ENCODE measurements at regions not wholly inside any gene's neighbourhood (a gene's known extent, or its start where the extent isn't known, plus 50 kb on each side); places are given as distances from the start of the nearest gene placed in this dataset.
A peak's percentile ranks its signal among the peaks of the same experiment; 100 is the strongest.
"Not testable (repeated sequence)": the region's sequence is repeated elsewhere in the genome, so short reads cannot be mapped to it uniquely, and the experiment has no call there.

DNA sequence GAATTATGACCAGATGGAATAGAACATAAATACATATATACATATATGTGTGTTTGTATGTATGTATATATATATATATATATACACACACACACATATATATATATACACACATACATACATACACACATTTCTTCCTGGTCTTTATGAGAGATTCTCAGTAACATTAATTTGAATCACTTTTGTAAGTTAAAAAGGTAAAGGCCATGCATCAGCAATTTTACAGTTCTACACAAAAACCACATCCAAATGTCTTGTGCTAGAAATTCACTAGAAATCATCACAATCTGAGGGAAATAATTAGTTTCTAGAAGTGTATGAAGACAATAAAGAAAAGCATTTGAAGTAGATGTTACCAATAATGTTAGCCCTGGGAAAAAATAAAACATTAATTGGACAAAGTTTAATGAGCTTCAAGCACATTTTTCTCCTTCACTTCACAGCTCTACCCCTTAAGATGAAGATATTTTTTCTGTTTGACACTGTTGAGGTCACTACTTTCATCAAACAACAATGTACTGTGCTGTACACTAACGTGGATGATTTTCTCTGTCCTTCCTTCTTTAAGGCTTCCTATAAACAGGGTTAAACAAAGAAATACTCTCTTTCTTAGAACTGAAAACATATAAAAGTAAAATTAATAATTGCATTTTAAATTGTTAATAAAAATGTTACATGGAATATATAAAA is 189.2 kb upstream of the NR4A3 start:
- no peak for DNase-seq (ENCODE audit: low read depth)

DNA sequence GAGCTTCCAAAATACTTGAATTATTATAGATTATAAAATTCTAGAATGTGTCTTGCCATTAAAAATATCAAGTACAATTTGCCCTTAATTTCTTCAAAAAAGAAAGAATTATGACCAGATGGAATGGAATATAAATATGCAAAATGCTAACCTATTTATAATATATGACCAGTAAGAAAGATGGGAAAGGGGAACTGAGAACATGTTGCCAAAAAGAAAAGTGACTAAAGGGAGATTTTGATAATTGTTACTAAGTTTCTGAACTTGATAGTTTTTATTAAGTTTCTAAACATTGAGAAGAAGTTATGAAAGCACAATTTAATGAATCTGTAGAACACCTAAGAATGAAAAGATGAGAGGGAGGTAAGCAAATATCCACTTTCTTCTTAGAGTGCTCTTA is 188.4 kb upstream of the NR4A3 start:
- DNase-seq (ENCODE audit: low read depth) = no peak

DNA sequence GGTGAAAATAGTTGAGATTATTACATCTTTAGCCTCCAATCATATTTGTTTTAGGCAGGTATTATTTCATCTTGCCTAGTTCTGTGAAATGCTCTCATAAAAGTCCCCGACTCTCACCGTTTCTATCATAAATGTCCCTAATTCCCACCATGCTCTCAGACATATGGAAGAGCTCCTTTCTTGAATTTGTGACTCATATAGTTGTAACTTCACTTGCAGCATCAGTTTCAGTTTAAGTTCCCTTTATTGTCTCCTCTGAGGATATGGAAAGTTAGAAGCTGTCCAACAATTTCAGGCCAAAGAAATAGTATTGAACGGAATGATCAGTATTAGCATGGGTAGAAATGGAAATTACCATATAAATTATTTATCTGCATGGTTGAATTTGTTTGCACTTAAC is 187.5 kb upstream of the NR4A3 start:
- DNase-seq (ENCODE audit: low read depth) = no peak

DNA sequence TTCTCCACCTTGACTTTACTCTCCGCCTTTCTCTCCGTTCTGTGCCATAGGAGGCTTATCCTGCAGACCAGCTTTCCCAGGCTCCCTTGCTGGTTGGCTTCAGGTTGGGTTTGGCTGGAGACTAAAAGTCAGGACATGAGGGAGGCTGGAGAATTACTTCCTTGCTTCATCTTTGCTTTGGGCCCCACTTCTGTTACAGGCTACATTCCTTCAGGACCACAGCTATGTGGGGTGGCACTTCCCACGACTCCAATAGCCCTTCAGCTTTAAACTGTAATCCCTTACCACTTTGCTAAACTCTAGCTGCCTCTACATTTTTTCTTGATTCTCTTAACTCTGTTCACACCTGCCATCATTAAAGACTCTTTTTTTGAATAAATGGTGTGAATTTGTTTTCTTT is 186.7 kb upstream of the NR4A3 start:
- DNase-seq (ENCODE audit: low read depth) = peak; percentile 2

DNA sequence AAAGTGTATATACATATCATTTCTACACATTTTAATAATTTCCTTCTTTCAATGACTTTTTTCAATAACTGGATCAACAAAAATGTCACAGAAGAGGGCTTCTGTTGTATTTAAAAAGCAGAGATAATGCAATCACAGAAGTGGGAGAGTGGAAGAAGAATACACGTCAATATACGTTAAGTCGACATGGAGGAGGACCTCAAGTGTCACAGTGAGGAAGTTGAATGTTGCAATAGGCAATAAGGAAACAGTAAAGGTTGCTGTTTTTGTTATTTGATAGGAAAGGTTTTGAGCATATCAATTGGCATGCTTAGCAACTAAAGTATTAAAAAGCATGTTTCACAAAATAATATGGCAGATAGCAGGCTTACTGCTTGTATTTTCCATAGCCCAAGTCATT is 184.0 kb upstream of the NR4A3 start:
- no peak for DNase-seq (ENCODE audit: low read depth)

DNA sequence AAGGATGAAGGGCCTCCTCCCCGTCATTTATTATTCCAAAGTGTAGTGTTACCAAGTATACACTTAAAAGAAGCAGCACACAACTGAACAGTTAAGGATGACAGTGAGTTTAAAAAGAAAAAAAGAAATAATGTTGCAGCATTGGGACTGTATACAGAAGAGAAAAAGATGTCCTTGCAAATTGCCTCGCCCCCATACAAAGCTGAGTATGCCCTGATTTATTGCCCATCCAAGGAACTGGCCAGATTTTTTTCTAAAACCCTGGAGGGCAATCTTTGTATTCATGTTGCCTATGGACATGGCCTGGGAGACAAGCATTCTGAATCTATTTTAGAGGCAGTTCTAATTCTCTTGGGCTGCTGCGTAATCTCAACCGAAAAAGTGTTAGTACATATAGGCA is 182.7 kb upstream of the NR4A3 start:
- DNase-seq (ENCODE audit: low read depth) = no peak

DNA sequence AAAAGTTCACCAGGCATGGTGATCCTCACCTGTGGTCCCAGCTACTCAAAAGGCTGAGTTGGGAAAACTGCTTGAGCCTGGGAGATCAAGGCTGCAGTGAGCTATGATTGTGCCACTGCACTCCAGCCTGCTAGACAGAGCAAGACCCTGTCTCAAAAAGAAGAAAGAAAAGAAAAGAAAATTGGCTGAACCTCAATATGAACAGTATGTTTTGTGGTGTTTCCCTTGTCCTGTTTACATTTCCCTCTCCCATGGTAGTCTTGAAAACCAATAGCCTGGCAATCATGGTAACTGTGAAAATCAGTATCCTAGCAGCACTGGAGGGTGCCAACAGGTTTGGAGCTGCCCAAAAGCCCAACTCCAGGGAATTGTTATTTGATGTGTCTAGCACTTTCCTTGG is 174.1 kb upstream of the NR4A3 start:
- no peak for DNase-seq (ENCODE audit: low read depth)

DNA sequence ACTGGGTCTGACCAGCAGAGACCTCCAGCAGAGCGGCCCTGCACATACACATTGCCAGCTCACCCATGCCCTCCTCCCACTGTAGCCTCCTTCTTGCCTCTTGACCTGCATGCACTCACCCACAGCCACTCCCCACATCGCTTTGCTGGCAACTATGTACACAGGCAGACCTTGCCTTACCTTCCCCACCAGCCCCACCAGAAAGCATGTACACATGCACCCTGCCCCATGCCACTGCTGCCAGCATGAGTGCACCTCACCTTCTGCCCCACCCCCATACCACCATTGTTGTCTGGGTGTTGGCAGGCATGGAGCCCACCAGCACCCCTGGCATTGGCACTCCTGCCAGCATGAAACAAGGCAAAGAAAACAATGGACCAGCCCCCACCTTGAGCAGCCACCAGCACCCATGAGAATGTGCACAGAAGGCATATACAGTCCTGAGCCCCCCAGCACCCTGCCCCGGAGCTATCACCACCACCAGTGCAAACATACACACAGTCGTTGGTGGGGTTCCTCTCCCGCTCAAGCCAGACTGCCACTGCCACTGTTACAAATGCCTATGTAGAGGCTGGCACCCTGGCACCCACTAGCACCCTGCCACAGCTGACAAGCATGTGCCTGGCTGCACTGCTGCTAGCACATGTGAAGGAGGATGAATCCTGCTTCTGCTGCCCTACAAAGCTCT is 171.4 kb upstream of the NR4A3 start:
- no peak for DNase-seq (ENCODE audit: low read depth)

DNA sequence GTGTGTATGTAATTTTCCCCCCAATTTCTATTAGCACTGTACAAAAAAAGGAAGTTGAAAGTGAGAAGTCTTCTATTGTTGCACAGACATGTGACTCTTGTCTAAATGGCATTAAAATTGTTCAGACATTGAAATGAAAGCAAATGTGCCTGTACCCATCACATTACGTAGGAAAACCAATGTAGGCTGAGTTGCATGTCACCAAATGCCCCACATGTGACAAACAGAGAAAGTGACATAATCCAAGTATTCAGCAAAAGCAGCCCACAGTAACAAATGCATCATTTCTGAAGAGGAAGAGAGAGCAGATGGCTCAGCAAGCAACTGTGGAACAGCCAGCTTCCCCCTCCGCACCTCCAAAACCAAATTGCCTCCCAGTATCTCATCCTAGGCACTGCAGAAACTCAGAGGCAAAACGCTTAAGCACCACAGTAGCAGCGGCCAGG is 161.5 kb upstream of the NR4A3 start:
- no peak for DNase-seq (ENCODE audit: low read depth)

DNA sequence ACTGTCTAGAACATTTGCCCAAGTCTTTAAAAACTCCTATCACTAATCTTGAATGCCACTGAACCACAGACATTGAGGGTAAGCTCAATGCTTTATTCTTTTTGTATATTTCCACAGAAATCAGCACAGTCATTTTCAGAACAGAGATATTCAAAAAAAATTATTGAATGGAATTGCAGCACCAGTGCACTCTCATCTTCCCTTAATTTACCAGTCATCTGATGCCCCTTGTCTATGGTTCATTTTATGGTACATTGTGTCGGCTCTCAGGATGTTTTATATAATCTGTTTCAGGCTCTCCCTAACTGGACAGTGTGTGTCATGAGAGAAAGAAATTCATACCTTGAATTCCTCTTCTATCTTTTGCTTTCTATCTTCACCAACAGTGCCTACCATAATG is 158.4 kb upstream of the NR4A3 start:
- no peak for DNase-seq (ENCODE audit: low read depth)

DNA sequence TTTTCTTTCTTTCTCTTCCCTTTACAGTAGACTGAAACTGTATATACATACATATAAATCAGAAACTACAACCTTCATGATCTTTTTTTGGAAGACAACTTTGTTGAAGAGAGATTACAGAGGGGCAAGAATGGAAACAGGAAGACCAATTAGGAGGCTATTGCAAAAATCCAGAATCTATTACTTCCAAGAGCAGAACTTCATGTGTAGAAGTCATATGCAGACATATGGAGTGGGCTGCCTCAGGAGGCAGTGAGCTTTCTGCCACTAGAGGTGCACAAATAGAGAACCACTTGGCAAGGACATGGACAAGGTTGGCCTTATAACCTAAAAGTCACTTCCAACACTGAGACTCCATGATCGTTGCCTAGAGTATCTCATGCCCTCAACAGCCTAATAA is 157.8 kb upstream of the NR4A3 start:
- no peak for DNase-seq (ENCODE audit: low read depth)

DNA sequence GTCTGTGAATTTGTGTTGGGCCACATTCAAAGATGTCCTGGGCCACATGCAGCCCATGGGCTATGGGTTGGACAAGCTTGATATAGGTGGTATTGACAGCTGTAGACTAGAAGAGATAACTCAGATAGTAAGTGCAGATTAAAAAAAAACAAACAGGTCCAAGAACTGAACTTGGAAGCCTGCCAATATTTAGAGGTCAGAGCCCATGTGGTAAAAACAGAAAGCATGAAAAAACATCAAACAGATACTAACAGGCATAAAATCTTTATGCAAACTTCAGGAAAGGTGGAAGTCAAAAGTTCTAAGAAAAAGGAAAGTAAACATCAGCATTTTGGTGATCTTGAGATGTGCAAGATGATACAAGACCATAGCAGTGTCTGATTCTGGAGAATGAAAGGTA is 155.1 kb upstream of the NR4A3 start:
- DNase-seq (ENCODE audit: low read depth) = no peak

DNA sequence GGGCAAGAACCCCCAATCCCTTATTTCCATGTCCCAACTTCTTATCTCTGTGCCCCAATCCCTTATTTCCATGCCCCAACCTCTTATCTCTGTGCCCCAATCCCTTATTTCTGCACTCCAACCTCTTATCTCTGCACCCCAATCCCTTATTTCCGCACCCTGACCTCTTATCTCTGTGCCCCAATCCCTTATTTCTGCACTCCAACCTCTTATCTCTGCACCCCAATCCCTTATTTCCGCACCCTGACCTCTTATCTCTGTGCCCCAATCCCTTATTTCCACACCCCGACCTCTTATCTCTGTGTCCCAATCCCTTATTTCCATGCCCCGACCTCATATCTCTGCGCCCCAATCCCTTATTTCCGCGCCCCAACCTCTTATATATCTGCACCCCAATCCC is 150.8 kb upstream of the NR4A3 start:
- not testable (repeated sequence) for DNase-seq (ENCODE audit: low read depth)

DNA sequence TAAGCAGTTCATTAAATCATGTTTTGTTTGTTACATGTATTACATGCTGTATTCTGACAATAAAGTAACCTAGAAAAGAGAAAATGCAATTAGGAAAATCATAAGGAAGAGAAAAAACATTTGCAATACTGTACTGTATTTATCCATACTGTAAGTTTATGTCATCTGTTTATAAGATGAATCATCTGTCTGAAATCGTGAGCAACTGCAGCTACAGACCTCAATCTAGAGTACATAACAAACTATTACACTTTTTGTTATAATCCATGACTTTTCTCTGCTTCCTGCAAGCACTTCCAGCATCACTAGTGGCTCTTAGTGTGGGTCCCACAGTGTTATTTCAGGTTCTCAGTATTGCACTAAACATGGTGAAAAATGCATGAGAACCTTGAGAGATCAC is 144.4 kb upstream of the NR4A3 start:
- DNase-seq (ENCODE audit: low read depth) = no peak

DNA sequence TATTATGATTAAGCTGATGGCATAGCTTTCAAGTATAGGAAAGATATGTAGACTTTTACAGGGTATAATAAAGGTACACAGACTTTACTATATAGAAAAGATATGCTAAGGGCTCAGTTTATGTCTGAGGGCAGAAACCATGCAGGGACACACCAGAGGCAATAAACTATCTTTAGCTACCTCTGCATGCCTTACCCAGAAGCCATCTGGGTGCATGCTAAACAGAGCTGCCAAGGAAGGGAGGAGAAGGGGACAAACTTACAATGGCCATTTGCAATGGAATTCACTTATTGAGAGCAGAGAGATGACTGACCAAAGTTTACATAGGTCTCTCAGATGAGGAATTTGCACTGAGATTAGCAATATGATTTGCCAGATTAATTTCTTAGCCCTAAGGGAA is 143.1 kb upstream of the NR4A3 start:
- DNase-seq (ENCODE audit: low read depth) = no peak

DNA sequence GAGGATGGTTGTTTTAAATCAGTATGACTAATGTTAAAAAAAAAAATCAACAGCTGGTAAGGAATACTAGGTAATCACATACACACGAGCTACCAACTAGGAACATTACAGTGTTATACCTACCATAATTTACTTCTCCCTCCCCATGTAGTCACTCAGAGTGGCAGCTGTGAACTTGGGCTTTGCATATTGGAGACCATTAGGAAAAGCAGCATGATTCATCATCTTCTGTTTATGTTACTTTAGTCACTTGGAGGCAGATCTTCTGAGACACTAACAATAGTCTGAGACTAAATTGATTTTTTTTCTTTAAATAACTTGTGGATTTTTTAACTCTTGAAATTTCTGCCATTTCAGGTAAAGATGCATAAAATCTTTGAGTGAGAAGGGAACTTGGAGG is 141.5 kb upstream of the NR4A3 start:
- peak; percentile 1 for DNase-seq (ENCODE audit: low read depth)

DNA sequence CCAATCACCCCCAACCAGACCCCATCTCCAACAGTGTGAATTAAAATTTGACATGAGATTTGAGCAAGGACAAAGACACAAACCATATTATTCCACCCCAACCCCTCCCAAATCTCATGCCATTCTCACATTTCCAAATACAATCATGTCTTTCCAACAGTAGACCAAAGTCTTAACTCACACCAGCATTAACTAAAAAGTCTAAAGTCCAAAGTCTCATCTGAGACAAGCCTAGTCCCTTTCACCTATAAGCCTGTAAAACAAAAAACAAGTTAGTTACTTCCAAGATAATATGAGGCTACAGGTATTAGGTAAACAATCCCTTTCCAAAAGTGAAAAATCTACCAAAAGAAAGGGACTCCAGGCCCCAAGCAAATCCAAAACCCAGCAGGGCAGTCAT is 140.6 kb upstream of the NR4A3 start:
- no peak for DNase-seq (ENCODE audit: low read depth)

DNA sequence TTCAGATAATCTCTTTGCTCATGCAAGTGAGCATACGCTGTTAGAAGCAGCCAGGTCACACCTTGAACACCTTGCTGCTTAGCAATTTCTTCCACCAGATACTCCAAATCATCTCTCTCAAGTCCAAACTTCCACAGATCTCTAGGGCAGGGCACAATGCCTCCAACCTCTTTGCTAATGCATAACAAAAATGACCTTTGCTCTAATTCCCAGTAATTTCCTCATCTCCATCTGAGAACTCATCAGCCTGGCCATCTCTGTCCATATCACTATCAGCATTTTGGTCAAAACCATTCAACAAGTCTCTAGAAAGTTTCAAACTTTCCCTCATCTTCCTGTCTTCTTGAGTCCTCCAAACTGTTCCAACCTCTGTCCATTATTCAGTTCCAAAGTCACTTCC is 139.3 kb upstream of the NR4A3 start:
- DNase-seq (ENCODE audit: low read depth) = no peak

DNA sequence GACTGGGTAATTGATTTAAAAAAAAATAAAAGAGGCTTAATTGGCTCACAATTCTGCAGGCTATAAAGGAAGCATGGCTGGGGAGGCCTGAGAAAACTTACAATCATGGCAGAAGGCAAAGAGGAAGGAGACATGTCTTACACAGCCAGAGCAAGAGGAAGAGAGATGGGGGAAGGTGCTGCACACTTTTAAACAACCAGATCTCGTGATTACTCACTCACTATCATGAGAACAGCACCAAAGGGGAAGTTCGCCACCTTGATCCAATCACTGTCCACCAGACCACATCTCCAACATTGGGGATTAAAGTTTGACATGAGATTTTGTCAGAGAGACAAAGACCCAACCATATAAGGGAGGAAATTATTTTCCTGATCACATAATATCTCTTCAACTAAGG is 138.8 kb upstream of the NR4A3 start:
- no peak for DNase-seq (ENCODE audit: low read depth)

DNA sequence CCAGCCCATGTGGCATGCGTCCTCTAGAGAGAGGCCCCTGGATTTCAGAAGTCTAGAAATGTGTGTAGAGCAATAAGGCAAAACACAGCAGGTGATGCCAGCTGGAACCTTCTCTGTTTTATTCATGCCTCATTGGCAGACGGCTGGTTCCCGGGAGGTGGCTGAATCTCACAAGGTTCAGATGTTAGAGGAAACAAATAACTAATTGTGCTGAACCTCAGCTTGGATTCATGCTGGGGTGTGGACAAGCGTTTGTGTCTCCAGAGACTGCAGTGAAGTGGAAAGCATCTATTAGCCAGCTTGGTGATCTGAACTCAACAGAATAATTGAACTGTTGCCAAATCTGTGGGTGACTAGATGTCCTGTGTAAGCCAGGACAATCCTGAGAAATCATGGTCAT is 131.1 kb upstream of the NR4A3 start:
- no peak for DNase-seq (ENCODE audit: low read depth)

DNA sequence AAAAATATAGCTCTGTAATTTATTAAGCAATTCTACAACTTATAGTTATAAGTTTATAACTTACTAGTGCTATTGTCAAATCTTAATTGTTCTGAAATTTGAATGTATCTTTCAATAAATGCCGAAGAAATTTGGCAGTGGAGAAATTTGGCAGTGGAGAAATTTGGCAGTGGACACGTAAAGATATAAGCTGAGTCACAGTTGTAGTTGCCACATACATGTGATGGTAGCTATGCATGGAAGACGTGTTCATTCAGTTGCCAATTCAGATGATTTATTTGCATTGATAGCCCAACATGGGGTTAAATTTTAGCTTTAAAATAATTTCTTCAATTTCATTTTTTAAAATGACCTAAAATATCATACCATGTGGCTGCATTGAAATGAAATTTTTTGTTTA is 127.8 kb upstream of the NR4A3 start:
- no peak for DNase-seq (ENCODE audit: low read depth)

DNA sequence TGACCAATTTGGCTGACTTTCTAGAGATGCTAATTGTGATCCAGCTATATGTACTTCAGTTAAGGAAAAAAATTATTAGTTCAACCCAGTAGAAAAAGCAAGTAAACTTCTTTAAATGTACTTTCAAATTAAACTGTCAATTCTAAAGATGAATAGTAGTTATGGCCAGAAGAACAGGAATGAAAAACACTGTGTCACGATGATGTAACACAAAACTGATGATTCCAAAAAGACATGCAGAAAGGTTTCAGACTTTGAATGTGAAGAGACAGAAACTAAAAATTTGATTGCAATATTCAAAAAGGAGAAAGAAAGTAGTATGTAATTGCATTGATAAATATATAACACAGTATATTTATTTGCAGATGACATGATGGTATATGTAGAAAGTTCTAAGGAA is 127.3 kb upstream of the NR4A3 start:
- no peak for DNase-seq (ENCODE audit: low read depth)

DNA sequence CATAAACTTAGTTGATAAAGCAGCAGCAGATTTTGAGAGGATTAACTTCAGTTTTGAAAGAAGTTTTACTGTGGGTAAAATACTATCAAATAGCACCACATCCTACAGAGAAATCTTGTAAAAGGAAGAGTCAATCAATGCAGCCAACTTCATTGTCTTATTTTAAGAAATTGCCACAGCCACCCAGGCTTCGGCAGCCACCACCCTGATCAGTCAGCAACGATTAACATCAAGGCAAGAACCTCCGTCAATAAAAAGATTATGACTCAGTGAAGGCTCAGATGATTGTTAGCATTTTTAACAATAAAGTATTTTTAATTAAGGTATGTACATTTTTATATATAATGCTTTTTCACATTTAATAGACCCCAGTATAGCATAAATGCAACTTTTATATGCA is 122.3 kb upstream of the NR4A3 start:
- DNase-seq (ENCODE audit: low read depth) = no peak

DNA sequence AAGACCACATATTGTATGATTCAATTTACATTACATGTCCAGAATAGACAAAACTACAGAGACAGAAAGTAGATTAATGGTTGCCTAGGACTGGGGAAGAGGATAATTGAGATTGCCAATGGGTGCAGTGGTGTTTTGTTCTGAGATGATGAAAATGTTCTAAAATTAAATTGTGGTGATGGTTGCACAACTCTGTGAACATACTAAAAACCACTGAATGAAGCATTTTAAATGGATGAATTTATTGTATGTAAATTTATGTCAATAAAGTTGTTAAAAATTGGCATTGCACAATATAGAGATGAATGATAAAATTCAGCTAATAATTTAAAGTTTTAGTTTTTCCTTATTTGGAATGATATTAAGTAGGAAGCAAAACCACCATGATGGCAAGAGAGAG is 109.5 kb upstream of the NR4A3 start:
- DNase-seq (ENCODE audit: low read depth) = no peak

Data from GM04503 (cell line).